GM12878 (cell line): ENCODE measurements at regions not wholly inside any gene's neighbourhood (a gene's known extent, or its start where the extent isn't known, plus 50 kb on each side); places are given as distances from the start of the nearest gene placed in this dataset.

Source experiments
- ATAC-seq: fragments of 200-7000 bp; cut with Tn5 transposase; 3 replicates; pipeline ENCODE4 v1.9.1; 2020; ENCODE audit warnings: mild to moderate bottlenecking, moderate library complexity
- BruUV-seq: library from RNA; stranded (reverse); fragments of 400-500 nt; replicated peaks from 2 replicates; lab custom pipeline; 2021; lab: Mats Ljungman, UMichigan
- CTCF ChIA-PET: fragments of 300-600 bp; sonication (Branson Sonifier 250); formaldehyde crosslinking; extraction: SDS; loops from one replicate; lab custom pipeline; 2021; ENCODE audit warnings: inconsistent platforms; lab: Yijun Ruan, JAX
- POLR2A ChIA-PET: fragments of 350-600 bp; formaldehyde crosslinking; extraction: SDS; loops from one replicate; lab custom pipeline; 2021; ENCODE audit warnings: inconsistent platforms; lab: Charles Lee
- RAD21 ChIA-PET: fragments of 300-600 bp; sonication (Branson Sonifier 250); formaldehyde crosslinking; loops from one replicate; lab custom pipeline; 2023; ENCODE audit warnings: antibody characterized with exemption; ENCODE audit not compliant: unreplicated experiment; lab: Charles Lee
- SMC1A ChIA-PET: fragments of 300-600 bp; sonication (Branson Sonifier 250); formaldehyde crosslinking; loops from one replicate; lab custom pipeline; 2023; ENCODE audit not compliant: unreplicated experiment, uncharacterized antibody; lab: Charles Lee
- DNase-seq: peaks from one replicate; pipeline ENCODE4 v3.0.0-alpha.2; 2011; ENCODE audit warnings: low read depth, low spot score
- FAIRE-seq: peaks from 3 replicates; lab custom pipeline; 2011; peaks lifted over from hg19 to GRCh38; lab: Jason Lieb, UNC
- H2AFZ ChIP-seq: 2 replicates; pipeline ENCODE4 v1.6.0; 2011; ENCODE audit warnings: low read depth, low read length, control low read depth; ENCODE audit not compliant: control insufficient read depth
- H3K27ac ChIP-seq: 2 replicates; pipeline ENCODE4 v1.5.1; 2011; ENCODE audit warnings: control low read depth; ENCODE audit not compliant: control insufficient read depth, insufficient read depth
- H3K27me3 ChIP-seq, 2 experiments: replicated peaks in 1 of 2; 2 replicates each; pipeline versions ENCODE4 v1.6.0 to v1.6.1; 2011; ENCODE audit warnings: low read length in 1 of 2; ENCODE audit not compliant: control insufficient read depth in 2 of 2, insufficient read depth in 2 of 2
- H3K36me3 ChIP-seq, 2 experiments: 2 replicates each; pipeline ENCODE4 v1.5.1; 2011; ENCODE audit warnings: low read length in 1 of 2; ENCODE audit not compliant: control insufficient read depth in 2 of 2, insufficient read depth in 2 of 2
- H3K4me1 ChIP-seq: 2 replicates; pipeline ENCODE4 v1.6.1; 2011; ENCODE audit warnings: mild to moderate bottlenecking, low read length, moderate library complexity, mixed read lengths; ENCODE audit not compliant: control insufficient read depth, insufficient read depth
- H3K4me2 ChIP-seq: 2 replicates; pipeline ENCODE4 v1.6.0; 2011; ENCODE audit warnings: control low read depth; ENCODE audit not compliant: control insufficient read depth, insufficient read depth
- H3K4me3 ChIP-seq: fragments of 200-600 bp; sonication (generic); 2 replicates; pipeline ENCODE4 v1.5.1; 2016
- H3K79me2 ChIP-seq: 2 replicates; pipeline ENCODE4 v1.6.0; 2011; ENCODE audit warnings: low read length; ENCODE audit not compliant: control insufficient read depth, insufficient read depth
- H3K9ac ChIP-seq: 2 replicates; pipeline ENCODE4 v1.8.0; 2011; ENCODE audit warnings: low read length, control low read depth, mixed read lengths; ENCODE audit not compliant: control insufficient read depth, insufficient read depth
- H3K9me3 ChIP-seq: replicated peaks from 3 replicates; pipeline ENCODE4 v1.5.1; 2011; ENCODE audit warnings: mild to moderate bottlenecking, low read length; ENCODE audit not compliant: control insufficient read depth, insufficient read depth
- H4K20me1 ChIP-seq: 2 replicates; pipeline ENCODE4 v1.6.0; 2011; ENCODE audit not compliant: control insufficient read depth, insufficient read depth
- BCL3 ChIP-seq: IDR thresholded peaks from 2 replicates; pipeline ENCODE4 v1.6.1; 2011; ENCODE audit warnings: borderline replicate concordance, low read depth, mild to moderate bottlenecking, moderate library complexity, low read length; ENCODE audit not compliant: insufficient read depth, poor library complexity, severe bottlenecking
- CBX5 ChIP-seq: sonication (generic); IDR thresholded peaks from 2 replicates; pipeline ENCODE4 v1.6.1; 2016; ENCODE audit warnings: low read depth, moderate library complexity, mild to moderate bottlenecking, inconsistent platforms
- CHD1 ChIP-seq: IDR thresholded peaks from 2 replicates; pipeline ENCODE4 v1.6.1; 2012; ENCODE audit warnings: low read depth, low read length, improper control_type of control experiment
- CREB1 ChIP-seq: IDR thresholded peaks from 2 replicates; pipeline ENCODE4 v1.6.1; 2012; ENCODE audit warnings: low read depth, mild to moderate bottlenecking, inconsistent platforms
- CREM ChIP-seq: IDR thresholded peaks from 2 replicates; pipeline ENCODE4 v1.6.1; 2014; ENCODE audit warnings: antibody characterized with exemption, low read depth
- CUX1 ChIP-seq: IDR thresholded peaks from 2 replicates; pipeline ENCODE4 v1.6.1; 2012; ENCODE audit warnings: improper control_type of control experiment, low read depth, low read length; ENCODE audit not compliant: insufficient replicate concordance
- DPF2 ChIP-seq: fragments of 450-650 bp; IDR thresholded peaks from 2 replicates; pipeline ENCODE4 v1.6.1; 2017; ENCODE audit warnings: mild to moderate bottlenecking
- HCFC1 ChIP-seq: fragments of 150-350 bp; IDR thresholded peaks from 2 replicates; pipeline ENCODE4 v1.6.1; 2014; ENCODE audit warnings: low read length
- IKZF1 ChIP-seq: fragments of 450-650 bp; conservative IDR thresholded peaks from 2 replicates; pipeline ENCODE4 v1.6.1; 2017; ENCODE audit warnings: antibody characterized with exemption, mild to moderate bottlenecking
- NFYB ChIP-seq: IDR thresholded peaks from 2 replicates; pipeline ENCODE4 v1.6.1; 2011; ENCODE audit warnings: low read depth, mild to moderate bottlenecking, low read length, improper control_type of control experiment, moderate library complexity; ENCODE audit not compliant: insufficient read depth
- RELA ChIP-seq: fragments of 450-650 bp; IDR thresholded peaks from 2 replicates; pipeline ENCODE4 v1.8.0; 2014; ENCODE audit warnings: borderline replicate concordance; ENCODE audit not compliant: partially characterized antibody
- RFX5 ChIP-seq: IDR thresholded peaks from 2 replicates; pipeline ENCODE4 v1.6.1; 2011; ENCODE audit warnings: low read depth, low read length, improper control_type of control experiment
- USF1 ChIP-seq: IDR thresholded peaks from 2 replicates; pipeline ENCODE4 v1.6.1; 2011; ENCODE audit warnings: borderline replicate concordance, low read depth, mild to moderate bottlenecking, moderate library complexity, mixed read lengths, low read length; ENCODE audit not compliant: insufficient read depth; ENCODE audit errors: extremely low read length
- ZBTB33 ChIP-seq: fragments of 450-650 bp; IDR thresholded peaks from 2 replicates; pipeline ENCODE4 v1.6.1; 2017; ENCODE audit warnings: mild to moderate bottlenecking
- in situ Hi-C: fragments of 300-500 bp; cut with MboI; formaldehyde crosslinking; loops from 9 replicates; pipeline ENCODE4 v1.14.3; 2018; ENCODE audit warnings: mixed read lengths
- intact Hi-C: fragments of 100-400 bp; cut with micrococcal nuclease; formaldehyde crosslinking; loops from one replicate; pipeline ENCODE4 v1.14.2; 2022; ENCODE audit not compliant: unreplicated experiment

- SMC1A ChIA-PET = interaction anchor here (0.8 to 4.3 kb wide), 7 partner anchors 9 to 329 kb away, joined by 3 to 18 read pairs (median 3); no protein-coding TSS in a partner anchor
- TF ChIP-seq USF1 = no peak
- TF ChIP-seq CHD1 = no peak
- TF ChIP-seq RFX5 = no peak
- TF ChIP-seq CREB1 = no peak
- TF ChIP-seq CBX5 = no peak
- no peak for TF ChIP-seq IKZF1
- TF ChIP-seq DPF2 = no peak
- TF ChIP-seq HCFC1 = no peak
- no peak for TF ChIP-seq CREM
- TF ChIP-seq ZBTB33 = no peak
- TF ChIP-seq BCL3 = no peak
- no peak for TF ChIP-seq NFYB
- no peak for TF ChIP-seq CUX1
- TF ChIP-seq RELA = no peak
Measured at GRCh38 chr7:37504801-37505200, 56.1 kb upstream of the ELMO1 start.

More at GRCh38 chr7:37504801-37505200, 56.1 kb upstream of the ELMO1 start:
- Histone ChIP-seq H3K27me3 (peaks cover 0 to 2% of the 10 kb centered on the region in 2 experiments; a peak in 1 of 4 replicates), H3K9me3 (no peaks in the 10 kb centered on the region), H4K20me1 (no peaks in the 10 kb centered on the region), H3K27ac (no peak overlapping the region), H3K4me2 (no peak overlapping the region), H3K9ac (no peak overlapping the region), H3K36me3 (no peaks in the 10 kb centered on the region), H3K79me2 (no peaks in the 10 kb centered on the region), H3K4me3 (no peak overlapping the region), H3K4me1 (no peaks in the 10 kb centered on the region), H2AFZ (no peak overlapping the region)
- no TSS peak for BruUV-seq
- RAD21 ChIA-PET = no interaction called here
- CTCF ChIA-PET = interaction anchor here (7.2 kb wide), 1 partner anchor 10 kb away, joined by 77 read pairs; no protein-coding TSS in a partner anchor
- no peak for ATAC-seq
- no peak for FAIRE-seq
- intact Hi-C loops (loop anchor here (10.0 kb wide), 1 partner anchor 290 kb away; no protein-coding TSS in a partner anchor), in situ Hi-C loops (no loop called here)
- POLR2A ChIA-PET = no interaction called here
- DNase-seq = no peak
